ENCODE measurements at regions not wholly inside any gene's neighbourhood (a gene's known extent, or its start where the extent isn't known, plus 50 kb on each side); places are given as distances from the start of the nearest gene placed in this dataset.

GRCh38 chr17:21525464-21526130 is 149.4 kb downstream of the KCNJ12 start:
- WGBS, 3 donors, result 78 to 84% (median 82%) methylated on average over 8 of the region's 8 CpGs
- ATAC-seq (peak in 2 of 4 donors; percentile 9 to 13), DNase-seq (no peak)
- intact Hi-C loops (cut with DNase I), result no loop called here
- Histone ChIP-seq H3K27ac (no peak overlapping the region), H3K36me3 (ENCODE audit: insufficient read depth in 1 of 2, low read depth in 1 of 2) (no peaks in the 10 kb centered on the region), H3K4me1 (peaks cover 43% of the 10 kb centered on the region), H3K4me3 (no peak overlapping the region), H3K9me3 (no peaks in the 10 kb centered on the region), H3K27me3 (ENCODE audit: insufficient read depth in 3 of 3, low read length in 2 of 3) (no peaks in the 10 kb centered on the region)
- peak; percentile 4 for TF ChIP-seq CTCF (IDR thresholded peaks at IDR 0.05)

GRCh38 chr17:21528031-21528695 is 152.0 kb downstream of the KCNJ12 start:
- Histone ChIP-seq H3K4me3 (no peak overlapping the region), H3K36me3 (ENCODE audit: insufficient read depth in 1 of 2, low read depth in 1 of 2) (peaks cover 0 to 2% of the 10 kb centered on the region in 2 donors), H3K27me3 (ENCODE audit: insufficient read depth in 3 of 3, low read length in 2 of 3) (no peaks in the 10 kb centered on the region), H3K27ac (no peak overlapping the region), H3K9me3 (no peaks in the 10 kb centered on the region), H3K4me1 (peaks cover 44% of the 10 kb centered on the region)
- WGBS, 3 donors, result 72 to 76% (median 74%) methylated on average over 9 of the region's 9 CpGs
- ATAC-seq (no peak), DNase-seq (no peak)
- TF ChIP-seq CTCF (IDR thresholded peaks at IDR 0.05), result no peak
- intact Hi-C loops (cut with DNase I), result no loop called here

GRCh38 chr17:21530311-21530710 is 154.2 kb downstream of the KCNJ12 start:
- WGBS, 3 donors, result 34 to 45% (median 43%) methylated on average over 5 of the region's 5 CpGs
- ATAC-seq, result no peak
- intact Hi-C loops (cut with DNase I), result no loop called here
- Histone ChIP-seq H3K36me3 (ENCODE audit: insufficient read depth in 1 of 2, low read depth in 1 of 2) (peaks cover 0 to 23% of the 10 kb centered on the region in 2 donors), H3K4me1 (peaks cover 31% of the 10 kb centered on the region), H3K27ac (no peak overlapping the region), H3K4me3 (no peak overlapping the region), H3K9me3 (no peaks in the 10 kb centered on the region), H3K27me3 (ENCODE audit: insufficient read depth in 3 of 3, low read length in 2 of 3) (no peaks in the 10 kb centered on the region)
- TF ChIP-seq CTCF (IDR thresholded peaks at IDR 0.05), result no peak
- no peak for DNase-seq

GRCh38 chr17:21530841-21531240 is 154.7 kb downstream of the KCNJ12 start:
- peaks cover 30% of the 10 kb centered on the region for H3K4me1 ChIP-seq
- no peak for DNase-seq
- H3K27me3 ChIP-seq (ENCODE audit: insufficient read depth in 3 of 3, low read length in 2 of 3), result no peaks in the 10 kb centered on the region
- whole genome bisulfite sequencing, 3 donors, result 91 to 95% (median 94%) methylated on average over 9 of the region's 9 CpGs
- no peak for ATAC-seq
- no peak overlapping the region for H3K4me3 ChIP-seq
- TF ChIP-seq CTCF (IDR thresholded peaks at IDR 0.05), result no peak
- no peak overlapping the region for H3K27ac ChIP-seq
- intact Hi-C loops (cut with DNase I), result no loop called here
- H3K36me3 ChIP-seq (ENCODE audit: insufficient read depth in 1 of 2, low read depth in 1 of 2), result peaks cover 0 to 23% of the 10 kb centered on the region in 2 donors
- H3K9me3 ChIP-seq, result no peaks in the 10 kb centered on the region
